Fibroblast of lung (primary cell): ENCODE measurements at regions not wholly inside any gene's neighbourhood (a gene's known extent, or its start where the extent isn't known, plus 50 kb on each side); places are given as distances from the start of the nearest gene placed in this dataset.

Source experiments
- DNase-seq, 2 donors: peaks; one replicate each; pipeline versions ENCODE4 v3.0.0 to v3.0.0-alpha.2; 2010; ENCODE audit warnings: low read depth in 2 of 2
- H2AFZ ChIP-seq: 2 replicates; pipeline ENCODE4 v1.5.1; 2012; ENCODE audit warnings: low read length, control low read depth, inconsistent platforms
- H3K27ac ChIP-seq: 2 replicates; pipeline ENCODE4 v1.5.1; 2011; ENCODE audit warnings: low read length, control low read depth; ENCODE audit not compliant: insufficient read depth
- H3K27me3 ChIP-seq: 2 replicates; pipeline ENCODE4 v1.5.1; 2011; ENCODE audit warnings: mild to moderate bottlenecking, low read length; ENCODE audit not compliant: control insufficient read depth, insufficient read depth
- H3K36me3 ChIP-seq: 2 replicates; pipeline ENCODE4 v1.5.1; 2011; ENCODE audit warnings: low read length; ENCODE audit not compliant: control insufficient read depth, insufficient read depth
- H3K4me1 ChIP-seq: 2 replicates; pipeline ENCODE4 v1.5.1; 2011; ENCODE audit warnings: low read length; ENCODE audit not compliant: control insufficient read depth, insufficient read depth; ENCODE audit errors: extremely low read depth
- H3K4me2 ChIP-seq: 2 replicates; pipeline ENCODE4 v1.5.1; 2011; ENCODE audit warnings: low read length, control low read depth; ENCODE audit not compliant: insufficient read depth; ENCODE audit errors: extremely low read depth
- H3K4me3 ChIP-seq, 4 experiments: fragments of 200-600 bp in 1 of 4; sonication (generic) in 1 of 4; replicated peaks in 1 of 4; 2 replicates each; pipeline ENCODE4 v1.5.1; 2011 to 2016; ENCODE audit warnings: low read length in 4 of 4, low read depth in 3 of 4, mild to moderate bottlenecking in 3 of 4, control low read depth in 2 of 4, inconsistent platforms in 1 of 4, mixed read lengths in 1 of 4; ENCODE audit not compliant: insufficient read depth in 1 of 4; ENCODE audit errors: control extremely low read depth in 1 of 4
- H3K79me2 ChIP-seq: 2 replicates; pipeline ENCODE4 v1.5.1; 2012; ENCODE audit warnings: mild to moderate bottlenecking, low read length, inconsistent platforms; ENCODE audit not compliant: control insufficient read depth, insufficient read depth
- H3K9ac ChIP-seq: 2 replicates; pipeline ENCODE4 v1.5.1; 2011; ENCODE audit warnings: mild to moderate bottlenecking, low read length, control low read depth; ENCODE audit not compliant: insufficient read depth
- H3K9me3 ChIP-seq: 2 replicates; pipeline ENCODE4 v1.5.1; 2012; ENCODE audit warnings: low read depth, low read length; ENCODE audit not compliant: control insufficient read depth, insufficient read depth
- H4K20me1 ChIP-seq: 2 replicates; pipeline ENCODE4 v1.5.1; 2011; ENCODE audit warnings: low read length; ENCODE audit not compliant: control insufficient read depth, insufficient read depth; ENCODE audit errors: extremely low read depth
- EZH2 ChIP-seq: IDR thresholded peaks from 2 replicates; pipeline ENCODE4 v1.5.1; 2012; ENCODE audit warnings: low read length, control low read depth, mild to moderate bottlenecking; ENCODE audit errors: missing control alignments
- TF ChIP-seq, protein P1 (sequence below), 2 donors: IDR thresholded peaks in 1 of 2; conservative IDR thresholded peaks in 1 of 2; 1 replicate in 1 of 2; 2 replicates in 1 of 2; pipeline ENCODE4 v1.5.1; 2011 to 2012; ENCODE audit warnings: low read length in 2 of 2, control low read depth in 1 of 2, inconsistent platforms in 1 of 2, low read depth in 1 of 2, mild to moderate bottlenecking in 1 of 2

- Histone ChIP-seq H3K9ac (no peak overlapping the region), H3K4me1 (no peaks in the 10 kb centered on the region), H3K27me3 (no peaks in the 10 kb centered on the region)
Observed at GRCh38 chr22:48144318-48144717, 1381.9 kb downstream of the TBC1D22A start.

DNA sequence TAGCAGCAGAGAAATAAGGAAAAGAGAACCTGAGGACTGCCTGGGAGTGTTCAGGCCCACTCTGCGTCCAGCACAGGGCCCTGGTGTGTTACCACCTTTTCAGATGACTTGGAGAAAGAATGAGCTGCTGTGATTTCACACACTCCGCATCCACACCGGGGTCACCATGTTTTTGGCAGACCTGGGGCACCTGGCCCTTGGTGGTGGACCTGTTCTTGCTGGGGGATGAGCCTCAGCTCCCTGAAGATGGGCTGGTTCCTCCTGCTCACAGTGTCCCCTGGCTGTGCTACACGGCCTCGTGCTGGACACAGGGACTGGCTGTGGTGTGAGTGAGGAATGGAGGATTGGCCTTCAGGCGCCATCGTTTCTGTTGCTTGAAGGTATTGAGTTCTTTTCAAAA lies 1381.4 kb downstream of the TBC1D22A start:
- no peak overlapping the region for H3K9ac ChIP-seq
- no peaks in the 10 kb centered on the region for H3K9me3 ChIP-seq
- no peaks in the 10 kb centered on the region for H3K27me3 ChIP-seq
- H3K36me3 ChIP-seq = no peaks in the 10 kb centered on the region
- no peak for DNase-seq
- H3K79me2 ChIP-seq = no peaks in the 10 kb centered on the region
- no peak overlapping the region for H3K4me2 ChIP-seq
- TF ChIP-seq EZH2 = no peak
- TF ChIP-seq, protein P1, sequence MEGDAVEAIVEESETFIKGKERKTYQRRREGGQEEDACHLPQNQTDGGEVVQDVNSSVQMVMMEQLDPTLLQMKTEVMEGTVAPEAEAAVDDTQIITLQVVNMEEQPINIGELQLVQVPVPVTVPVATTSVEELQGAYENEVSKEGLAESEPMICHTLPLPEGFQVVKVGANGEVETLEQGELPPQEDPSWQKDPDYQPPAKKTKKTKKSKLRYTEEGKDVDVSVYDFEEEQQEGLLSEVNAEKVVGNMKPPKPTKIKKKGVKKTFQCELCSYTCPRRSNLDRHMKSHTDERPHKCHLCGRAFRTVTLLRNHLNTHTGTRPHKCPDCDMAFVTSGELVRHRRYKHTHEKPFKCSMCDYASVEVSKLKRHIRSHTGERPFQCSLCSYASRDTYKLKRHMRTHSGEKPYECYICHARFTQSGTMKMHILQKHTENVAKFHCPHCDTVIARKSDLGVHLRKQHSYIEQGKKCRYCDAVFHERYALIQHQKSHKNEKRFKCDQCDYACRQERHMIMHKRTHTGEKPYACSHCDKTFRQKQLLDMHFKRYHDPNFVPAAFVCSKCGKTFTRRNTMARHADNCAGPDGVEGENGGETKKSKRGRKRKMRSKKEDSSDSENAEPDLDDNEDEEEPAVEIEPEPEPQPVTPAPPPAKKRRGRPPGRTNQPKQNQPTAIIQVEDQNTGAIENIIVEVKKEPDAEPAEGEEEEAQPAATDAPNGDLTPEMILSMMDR (conservative IDR thresholded peaks at IDR 0.05 in 1 of 2, IDR thresholded peaks at IDR 0.05 in 1 of 2; ENCODE audit: low read depth in 1 of 2, low read length in 2 of 2) = no peak
- no peak overlapping the region for H3K27ac ChIP-seq
- H3K4me3 ChIP-seq = no peak overlapping the region
- H3K4me1 ChIP-seq = no peaks in the 10 kb centered on the region
- no peak overlapping the region for H2AFZ ChIP-seq
- no peaks in the 10 kb centered on the region for H4K20me1 ChIP-seq

More at GRCh38 chr22:48144318-48144717, 1381.9 kb downstream of the TBC1D22A start:
- no peaks in the 10 kb centered on the region for H3K79me2 ChIP-seq
- H3K36me3 ChIP-seq = no peaks in the 10 kb centered on the region
- H4K20me1 ChIP-seq = no peaks in the 10 kb centered on the region
- no peak for DNase-seq
- no peak overlapping the region for H3K4me3 ChIP-seq
- H2AFZ ChIP-seq = no peak overlapping the region
- no peak for TF ChIP-seq EZH2
- TF ChIP-seq, protein P1 (conservative IDR thresholded peaks at IDR 0.05 in 1 of 2, IDR thresholded peaks at IDR 0.05 in 1 of 2; ENCODE audit: low read depth in 1 of 2, low read length in 2 of 2) = no peak
- H3K4me2 ChIP-seq = no peak overlapping the region
- H3K27ac ChIP-seq = no peak overlapping the region
- H3K9me3 ChIP-seq = no peaks in the 10 kb centered on the region

GRCh38 chr22:48142388-48142787 lies 1379.9 kb downstream of the TBC1D22A start:
- Histone ChIP-seq H3K9ac (no peak overlapping the region), H4K20me1 (no peaks in the 10 kb centered on the region), H3K27ac (no peak overlapping the region), H3K4me3 (no peak overlapping the region), H3K9me3 (no peaks in the 10 kb centered on the region), H3K4me2 (no peak overlapping the region), H3K4me1 (no peaks in the 10 kb centered on the region), H3K27me3 (no peaks in the 10 kb centered on the region), H2AFZ (no peak overlapping the region), H3K79me2 (no peaks in the 10 kb centered on the region), H3K36me3 (no peaks in the 10 kb centered on the region)
- no peak for DNase-seq
- TF ChIP-seq, protein P1 (conservative IDR thresholded peaks at IDR 0.05 in 1 of 2, IDR thresholded peaks at IDR 0.05 in 1 of 2; ENCODE audit: low read depth in 1 of 2, low read length in 2 of 2) = no peak
- no peak for TF ChIP-seq EZH2
